ENCODE measurements at regions not wholly inside any gene's neighbourhood (a gene's known extent, or its start where the extent isn't known, plus 50 kb on each side); places are given as distances from the start of the nearest gene placed in this dataset.

DNA sequence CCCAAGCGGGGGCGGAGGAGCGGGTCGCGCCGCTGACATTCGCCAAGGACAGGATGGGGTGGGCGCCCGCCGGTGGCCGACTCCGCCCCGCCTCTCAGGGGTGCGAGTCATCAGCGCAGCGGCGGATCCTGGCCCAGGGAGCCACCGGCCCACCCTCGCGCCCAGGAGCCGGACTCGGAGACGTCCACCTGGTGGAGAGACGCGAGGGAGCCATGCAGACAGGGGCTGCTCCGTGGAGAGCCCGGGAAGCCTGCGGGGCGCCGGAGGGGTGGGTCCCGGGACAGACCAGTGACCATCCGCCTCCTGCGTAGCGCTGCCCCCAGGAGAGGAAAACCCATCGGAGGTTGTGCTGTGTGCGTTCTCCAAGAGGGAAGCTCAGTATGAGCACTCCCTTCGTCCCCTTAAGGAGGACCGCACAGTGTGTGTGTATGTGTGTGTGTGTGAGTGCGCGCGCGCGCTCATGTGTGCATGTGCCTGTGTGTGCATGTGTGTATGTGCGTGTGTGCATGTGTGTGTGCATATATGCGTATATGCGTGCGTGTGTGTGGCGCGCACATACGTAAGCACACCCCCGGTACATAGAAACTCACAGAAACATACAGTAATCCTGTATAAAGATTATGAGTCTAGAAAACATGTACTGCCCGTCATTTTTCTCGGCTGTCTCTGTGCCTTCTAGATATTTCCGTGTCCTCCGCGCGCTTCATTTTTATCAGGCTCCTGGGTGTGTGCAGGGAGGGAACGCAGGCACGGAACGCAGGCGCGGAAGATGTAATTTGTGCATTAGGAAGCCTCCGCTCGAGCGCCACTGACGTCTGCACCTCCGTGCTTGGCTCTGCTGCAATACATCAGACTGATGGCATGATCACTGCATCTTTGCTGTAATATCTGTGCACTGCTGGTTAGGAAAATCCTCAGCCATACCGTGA is 158.9 kb downstream of the TBXT start:
- no peak for DNase-seq

DNA sequence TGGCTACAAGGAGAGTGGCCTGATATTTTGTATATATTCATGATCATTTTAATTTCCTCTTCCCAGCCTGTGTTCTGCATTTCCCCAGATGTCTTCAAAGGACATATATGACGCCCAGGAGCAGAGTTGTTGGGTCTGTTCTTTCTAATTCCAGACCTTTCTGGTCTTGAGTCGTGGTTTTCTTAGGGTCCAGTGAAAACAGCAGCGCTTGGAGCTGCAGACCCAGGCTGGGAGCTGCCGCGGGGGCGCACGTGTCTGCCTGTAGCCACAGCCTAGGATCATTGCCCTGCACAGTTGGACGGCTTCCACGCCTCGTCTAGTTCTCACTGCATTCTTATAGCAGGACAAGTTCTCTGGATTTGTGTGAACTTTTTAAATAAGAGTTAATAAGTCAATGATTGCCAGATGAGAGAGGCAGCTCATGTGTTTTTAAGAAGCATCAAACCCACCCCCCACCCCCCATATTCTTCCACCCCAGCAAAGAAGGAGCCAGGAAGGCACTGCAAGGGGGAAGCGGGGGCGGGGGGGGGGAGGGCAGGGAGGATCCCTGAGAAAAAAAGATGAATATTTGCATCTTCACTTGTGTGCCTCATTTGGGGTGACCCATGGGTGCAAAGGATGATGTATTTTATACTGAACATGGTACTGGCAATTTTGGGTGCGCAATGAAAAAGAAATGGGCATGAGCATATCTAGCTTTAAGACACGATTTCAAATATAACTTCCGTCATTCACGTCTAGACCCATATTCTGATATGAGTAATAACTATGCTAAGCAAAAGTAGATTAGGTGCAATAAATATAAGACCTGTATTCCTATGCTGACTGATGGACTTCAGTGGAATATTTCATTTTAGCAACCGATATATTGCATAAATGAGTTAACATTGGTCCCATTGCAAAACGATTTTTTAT is 160.0 kb downstream of the TBXT start:
- no peak for DNase-seq

GRCh38 chr6:166006900-166007301 is 160.8 kb downstream of the TBXT start:
- no peak for DNase-seq

- no peak for DNase-seq
Measured at GRCh38 chr6:166005944-166006899, 161.4 kb downstream of the TBXT start.

DNA sequence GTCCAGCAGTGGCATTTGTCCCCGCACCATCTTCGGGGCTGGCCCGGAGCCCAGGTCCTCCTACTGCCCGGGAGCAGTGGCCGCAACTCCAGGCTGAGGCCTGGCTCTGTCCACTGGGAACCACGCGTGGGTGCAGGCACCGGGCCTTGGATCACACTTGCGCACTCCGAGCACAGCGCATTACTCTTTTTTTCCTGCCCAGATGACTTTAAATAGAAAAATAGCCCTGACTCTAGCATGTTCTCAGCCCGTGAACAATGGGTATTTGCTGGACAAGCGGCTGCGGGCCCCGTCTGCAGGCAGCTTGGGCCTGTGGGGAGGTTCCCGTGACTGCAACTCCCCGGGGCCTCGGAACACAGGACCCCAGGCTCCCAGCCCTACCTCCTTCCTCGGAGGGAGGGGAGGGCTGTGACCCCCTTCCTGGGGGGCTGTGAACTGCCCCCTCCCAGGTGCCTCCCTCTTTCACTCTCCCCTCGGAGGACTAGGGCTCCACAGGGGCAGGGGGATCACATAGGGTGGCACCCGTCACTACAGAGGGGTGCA is 162.2 kb downstream of the TBXT start:
- no peak for DNase-seq

- DNase-seq: no peak
Measured at GRCh38 chr6:166004876-166005275, 162.8 kb downstream of the TBXT start.

DNA sequence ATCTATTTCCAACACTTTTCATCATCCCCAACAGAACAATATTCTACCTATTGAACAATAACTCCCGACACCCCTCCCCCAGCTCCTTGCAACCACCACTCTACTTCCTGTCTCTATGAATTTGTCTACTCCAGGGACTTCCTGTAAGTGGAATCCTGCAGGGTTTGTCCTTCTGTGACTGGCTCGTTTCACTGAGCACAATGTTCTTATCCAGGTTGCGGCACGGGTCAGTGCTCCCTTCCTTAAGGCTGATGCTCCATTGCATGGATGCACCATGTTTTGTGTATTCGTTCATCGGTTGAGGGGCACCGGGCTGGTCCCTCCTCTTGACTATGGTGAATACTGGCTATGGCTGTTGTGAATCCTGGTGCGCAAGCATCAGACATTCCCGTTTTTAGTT is 163.2 kb downstream of the TBXT start:
- DNase-seq: no peak

DNA sequence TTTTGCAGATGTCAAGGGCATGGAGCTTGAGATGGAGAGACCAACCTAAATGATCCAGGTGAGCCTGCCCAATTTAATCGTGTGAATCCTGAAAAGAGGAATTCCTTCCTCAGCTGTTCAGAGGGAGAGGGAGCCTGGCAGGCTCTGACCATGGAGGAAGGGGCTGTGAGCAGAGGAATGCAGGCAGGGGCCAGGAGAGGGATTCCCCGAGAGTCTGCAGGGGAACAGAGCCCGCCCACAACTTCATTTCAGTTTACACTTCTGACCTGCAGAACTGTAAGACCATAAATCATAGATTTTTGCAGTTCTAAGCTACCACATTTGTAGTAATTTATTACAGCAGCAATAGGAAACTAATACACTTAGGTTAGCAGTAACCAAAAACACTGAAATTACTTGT is 164.1 kb downstream of the TBXT start:
- no peak for DNase-seq

DNA sequence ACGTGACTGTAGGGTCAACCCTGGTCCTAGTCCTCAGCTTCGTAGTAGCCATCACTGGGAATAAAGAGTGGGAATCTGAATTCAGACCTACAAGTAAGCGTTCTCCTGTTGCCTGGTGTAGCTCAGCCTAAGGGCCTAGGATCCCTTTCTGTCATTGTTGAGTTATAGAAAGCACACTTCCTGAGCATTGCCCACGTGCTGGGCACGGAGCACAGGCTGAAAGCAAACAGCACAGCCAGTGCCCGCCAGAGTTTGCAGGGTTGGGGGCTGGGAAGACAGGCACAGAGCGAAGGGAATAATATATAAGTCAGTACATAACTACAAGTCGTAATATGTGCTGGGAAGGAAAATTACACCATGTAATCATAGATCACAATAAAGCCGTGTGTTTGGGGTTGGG is 166.3 kb downstream of the TBXT start:
- no peak for DNase-seq

DNA sequence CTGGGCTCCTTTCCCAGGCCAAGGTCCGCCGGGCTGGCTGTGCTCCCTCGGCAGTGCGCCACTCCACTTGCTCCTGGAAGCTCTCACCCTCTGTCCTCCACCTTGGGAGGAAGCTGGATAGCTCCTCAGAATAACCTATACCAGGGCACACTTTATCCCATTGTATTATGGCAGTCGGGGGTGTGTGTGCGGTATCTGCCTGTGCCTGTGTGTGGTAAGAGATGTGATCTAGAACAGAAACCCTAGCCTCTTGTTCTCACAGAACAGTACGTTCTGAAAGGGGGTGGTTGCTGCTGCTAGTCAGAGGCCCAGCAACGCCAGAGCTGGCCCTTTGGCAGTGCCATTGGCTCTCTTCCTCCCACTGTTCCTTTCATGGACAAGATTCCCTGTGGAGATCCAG is 168.4 kb downstream of the TBXT start:
- no peak for DNase-seq

DNA sequence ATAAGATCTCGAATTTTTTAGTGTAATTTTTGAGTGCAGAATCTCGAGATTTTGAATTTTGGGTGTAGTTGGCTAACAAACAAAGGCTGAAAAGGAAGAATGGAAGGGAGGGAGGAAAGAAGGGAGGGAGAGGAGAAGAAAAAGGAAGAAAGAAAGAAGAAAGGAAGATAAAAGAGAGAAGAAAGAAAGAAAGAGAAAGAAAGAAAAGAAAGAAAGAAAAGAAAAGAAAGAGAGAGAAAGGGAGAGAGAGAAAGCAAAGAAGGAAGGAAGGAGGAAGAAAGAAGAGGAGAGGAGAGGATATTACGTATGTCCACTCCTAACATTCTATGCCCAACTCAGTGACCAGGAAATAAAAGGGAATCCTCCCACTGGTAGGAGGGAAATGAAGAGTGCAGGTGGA is 169.6 kb downstream of the TBXT start:
- no peak for DNase-seq

GRCh38 chr6:165991341-165991740 is 176.3 kb downstream of the TBXT start:
- DNase-seq: no peak

DNA sequence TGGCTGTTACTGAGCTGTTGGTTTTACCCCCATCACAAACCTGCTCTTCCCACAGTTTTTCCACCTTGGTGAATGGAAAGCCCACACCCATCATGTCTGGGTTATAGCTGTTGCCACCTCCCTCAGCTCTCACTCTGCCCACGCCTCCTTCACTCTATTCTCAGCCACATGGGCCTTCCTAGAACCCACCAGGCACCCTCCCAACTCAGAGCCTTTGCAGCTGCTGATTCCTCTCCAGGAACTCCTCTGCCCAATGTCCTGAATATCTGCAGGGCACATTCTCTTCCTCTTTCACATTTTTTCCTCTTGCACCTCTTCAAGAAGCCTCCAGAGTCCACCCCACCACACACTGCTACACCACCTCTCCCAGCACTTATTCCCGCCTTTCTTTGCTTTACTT is 177.4 kb downstream of the TBXT start:
- no peak for DNase-seq

DNA sequence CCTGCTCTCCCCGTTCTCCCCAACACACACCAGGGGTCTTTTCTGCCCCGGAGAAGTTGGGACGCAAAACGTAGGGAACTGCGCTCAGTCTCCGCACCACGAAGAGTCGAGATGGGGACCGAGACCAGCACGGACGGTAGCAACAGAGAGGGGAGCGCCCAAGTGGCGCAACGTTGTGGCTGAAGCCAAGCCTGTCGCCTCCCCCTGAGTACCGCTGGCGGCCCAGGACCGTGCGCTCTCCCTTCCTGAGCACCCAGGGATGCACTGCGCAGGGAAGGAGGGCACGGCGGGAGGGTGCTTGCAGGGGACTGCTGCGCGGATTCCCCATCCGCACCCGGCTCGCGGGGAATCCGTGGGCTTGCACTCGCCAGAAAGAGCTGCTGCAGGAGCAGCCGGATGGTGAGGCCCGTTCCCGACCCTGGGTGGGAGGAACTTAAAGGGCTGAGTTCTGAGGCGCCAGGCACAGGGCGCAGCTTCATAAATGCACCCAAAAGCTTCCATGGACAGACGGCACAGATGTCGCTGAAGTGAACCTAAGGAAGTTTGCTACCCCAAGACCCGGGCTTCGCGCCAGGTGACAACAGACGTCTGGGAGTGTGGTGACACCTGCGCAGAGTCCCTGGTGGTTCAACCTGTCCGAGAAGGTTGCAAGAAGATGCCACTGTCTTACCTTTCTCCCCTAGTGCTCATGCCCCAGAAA is 178.7 kb downstream of the TBXT start:
- no peak for DNase-seq

DNA sequence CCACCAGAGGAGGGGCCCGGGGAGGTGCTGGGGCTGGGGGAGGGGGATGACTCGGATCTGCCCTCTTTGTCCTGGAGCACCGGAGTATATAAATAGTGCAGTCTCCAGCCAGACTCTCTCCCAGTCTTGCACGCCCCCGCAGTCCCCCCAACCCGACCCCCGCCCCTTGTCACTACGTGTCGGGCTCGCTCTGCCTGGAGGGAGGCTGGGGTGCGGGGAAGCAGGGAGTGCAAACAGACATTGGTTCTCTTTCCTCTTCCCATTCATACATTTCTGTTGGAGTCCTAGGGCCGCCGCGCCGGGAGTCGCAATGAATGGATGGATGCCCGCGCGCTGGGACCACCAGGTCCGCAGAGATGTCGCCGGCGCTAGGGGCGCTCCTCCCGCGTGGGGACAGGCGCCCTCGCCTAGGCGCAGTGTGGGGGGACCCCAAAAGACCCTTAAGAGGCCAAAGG is 179.3 kb downstream of the TBXT start:
- no peak for DNase-seq

- no peak for DNase-seq
Measured at GRCh38 chr6:165987483-165988301, 180.0 kb downstream of the TBXT start.

- no peak for DNase-seq
Measured at GRCh38 chr6:165986914-165987482, 180.7 kb downstream of the TBXT start.

DNA sequence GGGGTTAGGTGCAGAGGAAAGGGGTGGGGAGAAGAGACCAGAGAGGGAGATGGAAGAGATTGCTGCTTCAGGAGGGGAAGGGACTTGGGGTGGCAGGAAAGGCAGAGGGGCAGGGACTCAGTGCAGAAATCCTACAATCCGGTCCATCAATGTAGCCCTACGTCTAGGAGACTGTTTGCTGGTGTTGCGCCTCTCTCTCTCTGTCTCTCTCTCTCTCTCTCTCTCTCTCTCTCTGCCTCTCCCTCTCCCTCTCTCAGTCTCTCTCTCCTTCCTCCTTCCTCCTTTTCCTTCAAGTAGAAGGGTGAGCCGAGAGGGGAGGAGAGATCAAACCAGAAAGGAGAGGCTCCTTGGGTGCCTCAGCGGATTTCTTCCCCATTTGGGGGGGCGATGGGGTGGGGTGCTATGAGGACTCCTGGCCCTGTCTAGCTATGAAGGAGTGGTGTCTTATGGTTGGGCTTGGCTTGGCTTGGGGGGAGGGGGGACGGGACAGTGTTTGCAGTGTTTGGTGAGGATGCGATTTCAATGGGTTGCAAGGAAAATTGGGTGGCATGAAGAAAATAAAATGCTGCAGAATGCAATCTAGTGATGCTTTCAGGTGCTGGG is 181.2 kb downstream of the TBXT start:
- no peak for DNase-seq

DNA sequence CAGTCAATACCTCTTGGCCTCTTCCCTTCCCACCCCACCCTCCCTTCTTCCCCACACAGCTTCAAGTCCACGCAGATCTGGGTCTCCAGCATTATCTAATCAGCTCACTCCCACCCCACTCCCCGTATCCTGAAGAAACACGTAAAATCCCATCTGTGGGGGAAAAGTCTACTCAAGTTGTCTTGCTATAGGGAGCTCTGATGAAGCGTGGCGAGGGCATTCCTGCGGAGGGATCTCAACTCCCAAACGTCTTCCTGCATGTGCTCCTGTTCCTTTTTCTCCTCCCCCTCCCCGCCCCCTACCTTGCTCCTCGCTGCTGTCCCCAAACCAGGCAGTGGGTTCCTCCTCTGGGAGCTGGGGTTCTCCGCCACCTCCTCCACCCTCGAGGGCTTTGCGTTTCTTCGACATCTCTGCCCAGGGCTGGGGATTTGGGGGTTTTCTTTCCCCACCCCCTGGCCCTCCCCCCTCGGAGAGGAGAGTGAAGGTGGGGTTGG is 181.8 kb downstream of the TBXT start:
- no peak for DNase-seq

All from CD4-positive, alpha-beta T cell treated with Interleukin-15 for 1 hour (primary cell).